Gastrocnemius medialis (tissue), 4 donors: ENCODE measurements at regions not wholly inside any gene's neighbourhood (a gene's known extent, or its start where the extent isn't known, plus 50 kb on each side); places are given as distances from the start of the nearest gene placed in this dataset.

ENCODE experiments used
- ATAC-seq, 2 donors: fragments of 150-250 bp; one replicate each; pipeline ENCODE4 v1.9.1; 2016
- DNase-seq, 2 donors: peaks; one replicate each; pipeline ENCODE4 v3.0.0-alpha.2; 2019
- H3K27ac ChIP-seq, 4 donors: fragments of 200-600 bp; sonication (generic); 1 replicate in 1 of 4; 2 replicates in 3 of 4; pipeline ENCODE4 v1.5.1; 2016 to 2018; ENCODE audit warnings: mild to moderate bottlenecking in 2 of 4, moderate library complexity in 1 of 4
- H3K27me3 ChIP-seq, 3 donors: fragments of 200-600 bp; sonication (generic) in 2 of 3; 1 replicate in 1 of 3; 2 replicates in 2 of 3; pipeline versions ENCODE4 v1.5.1 to v1.6.0; 2016 to 2019; ENCODE audit warnings: mild to moderate bottlenecking in 1 of 3, moderate library complexity in 1 of 3
- H3K36me3 ChIP-seq, 2 donors: fragments of 200-600 bp; sonication (generic) in 1 of 2; one replicate each; pipeline ENCODE4 v1.5.1; 2017 to 2018
- H3K4me1 ChIP-seq, 2 donors: fragments of 200-600 bp; sonication (generic) in 1 of 2; one replicate each; pipeline ENCODE4 v1.5.1; 2016 to 2017; ENCODE audit warnings: mild to moderate bottlenecking in 2 of 2
- H3K4me3 ChIP-seq, 4 donors: fragments of 200-600 bp; sonication (generic) in 3 of 4; 1 replicate in 1 of 4; 2 replicates in 3 of 4; pipeline ENCODE4 v1.5.1; 2016 to 2019; ENCODE audit warnings: mild to moderate bottlenecking in 2 of 4
- H3K9me3 ChIP-seq, 3 donors: fragments of 200-600 bp; sonication (generic) in 2 of 3; 1 replicate in 1 of 3; 2 replicates in 2 of 3; pipeline ENCODE4 v1.5.1; 2016 to 2019
- CTCF ChIP-seq, 5 experiments: fragments of 450-650 bp in 3 of 5; fragments of 200-600 bp in 2 of 5; sonication (generic) in 2 of 5; IDR thresholded peaks in 4 of 5; conservative IDR thresholded peaks in 1 of 5; 1 replicate in 4 of 5; 2 replicates in 1 of 5; pipeline ENCODE4 v1.5.1; 2016 to 2019; ENCODE audit warnings: antibody characterized with exemption in 5 of 5, mild to moderate bottlenecking in 3 of 5, moderate library complexity in 3 of 5
- POLR2A ChIP-seq, 2 donors: fragments of 450-650 bp; IDR thresholded peaks; one replicate each; pipeline ENCODE4 v1.6.1; 2017; ENCODE audit warnings: antibody characterized with exemption in 2 of 2, mild to moderate bottlenecking in 2 of 2, moderate library complexity in 2 of 2
- in situ Hi-C, 4 donors: fragments of 200-750 bp; cut with MboI; loops; one replicate each; pipeline versions ENCODE4 v1.15.0 to v1.8.0; 2017; ENCODE audit warnings: low sequenced_read_pairs in 4 of 4
- intact Hi-C: fragments of 100-400 bp; cut with DNase I; formaldehyde crosslinking; loops from one replicate; pipeline ENCODE4 v1.15.1; 2023; ENCODE audit warnings: low total_unique reads

- ATAC-seq (no peak), DNase-seq (no peak)
- in situ Hi-C loops (no loop called here), intact Hi-C loops (no loop called here)
- Histone ChIP-seq H3K27ac (no peak overlapping the region), H3K4me3 (no peak overlapping the region), H3K36me3 (no peaks in the 10 kb centered on the region), H3K27me3 (no peaks in the 10 kb centered on the region), H3K9me3 (no peaks in the 10 kb centered on the region), H3K4me1 (no peaks in the 10 kb centered on the region)
- no peak for TF ChIP-seq CTCF (IDR thresholded peaks at IDR 0.05 in 4 of 5, conservative IDR thresholded peaks at IDR 0.05 in 1 of 5)
- no peak for TF ChIP-seq POLR2A (IDR thresholded peaks at IDR 0.05)
Measured at GRCh38 chr7:113562801-113563200, 356.0 kb downstream of the PPP1R3A start.

- in situ Hi-C loops (no loop called here), intact Hi-C loops (no loop called here)
- no peak for TF ChIP-seq POLR2A (IDR thresholded peaks at IDR 0.05)
- no peak for TF ChIP-seq CTCF (IDR thresholded peaks at IDR 0.05 in 4 of 5, conservative IDR thresholded peaks at IDR 0.05 in 1 of 5)
- Histone ChIP-seq H3K4me3 (no peak overlapping the region), H3K27ac (no peak overlapping the region), H3K36me3 (no peaks in the 10 kb centered on the region), H3K27me3 (no peaks in the 10 kb centered on the region), H3K4me1 (no peaks in the 10 kb centered on the region), H3K9me3 (no peaks in the 10 kb centered on the region)
- ATAC-seq (peak; percentile 33 to 47), DNase-seq (peak in 1 of 2 donors; percentile 8)
Measured at GRCh38 chr7:113562242-113562641, 356.6 kb downstream of the PPP1R3A start.

GRCh38 chr7:113561446-113561845 is 357.4 kb downstream of the PPP1R3A start:
- in situ Hi-C loops (no loop called here), intact Hi-C loops (no loop called here)
- DNase-seq (no peak), ATAC-seq (no peak)
- no peak overlapping the region for H3K4me3 ChIP-seq
- no peaks in the 10 kb centered on the region for H3K9me3 ChIP-seq
- H3K27me3 ChIP-seq: no peaks in the 10 kb centered on the region
- H3K36me3 ChIP-seq: no peaks in the 10 kb centered on the region
- no peak for TF ChIP-seq CTCF (IDR thresholded peaks at IDR 0.05 in 4 of 5, conservative IDR thresholded peaks at IDR 0.05 in 1 of 5)
- no peak for TF ChIP-seq POLR2A (IDR thresholded peaks at IDR 0.05)
- no peak overlapping the region for H3K27ac ChIP-seq
- H3K4me1 ChIP-seq: no peaks in the 10 kb centered on the region

- Histone ChIP-seq H3K36me3 (no peaks in the 10 kb centered on the region), H3K4me1 (no peaks in the 10 kb centered on the region), H3K9me3 (no peaks in the 10 kb centered on the region), H3K27me3 (no peaks in the 10 kb centered on the region), H3K27ac (no peak overlapping the region), H3K4me3 (no peak overlapping the region)
- TF ChIP-seq CTCF (IDR thresholded peaks at IDR 0.05 in 4 of 5, conservative IDR thresholded peaks at IDR 0.05 in 1 of 5): no peak
- no peak for TF ChIP-seq POLR2A (IDR thresholded peaks at IDR 0.05)
- DNase-seq (no peak), ATAC-seq (no peak)
- in situ Hi-C loops (no loop called here), intact Hi-C loops (no loop called here)
Measured at GRCh38 chr7:113550966-113551365, 367.8 kb downstream of the PPP1R3A start.

- in situ Hi-C loops: no loop called here
- TF ChIP-seq POLR2A (IDR thresholded peaks at IDR 0.05): no peak
- DNase-seq (no peak), ATAC-seq (no peak)
- H3K4me1 ChIP-seq: no peaks in the 10 kb centered on the region
- intact Hi-C loops: no loop called here
- no peaks in the 10 kb centered on the region for H3K36me3 ChIP-seq
- H3K27me3 ChIP-seq: no peaks in the 10 kb centered on the region
- no peak overlapping the region for H3K4me3 ChIP-seq
- no peak overlapping the region for H3K27ac ChIP-seq
- H3K9me3 ChIP-seq: no peaks in the 10 kb centered on the region
Measured at GRCh38 chr7:113548561-113548960, 370.2 kb downstream of the PPP1R3A start.
